Thoracic aorta (tissue), 2 donors: ENCODE measurements at regions not wholly inside any gene's neighbourhood (a gene's known extent, or its start where the extent isn't known, plus 50 kb on each side); places are given as distances from the start of the nearest gene placed in this dataset.

Experiments
- ATAC-seq: fragments of 150-250 bp; one replicate; pipeline ENCODE4 v1.8.0; 2017; ENCODE audit warnings: low read depth; ENCODE audit not compliant: insufficient number of reproducible peaks, low FRiP score
- DNase-seq: peaks from one replicate; pipeline ENCODE4 v3.0.0-alpha.2; 2020; ENCODE audit warnings: low spot score
- H3K27ac ChIP-seq, 2 donors: fragments of 200-600 bp; sonication (generic); 1 replicate in 1 of 2; 2 replicates in 1 of 2; pipeline ENCODE4 v1.5.1; 2016; ENCODE audit warnings: mild to moderate bottlenecking in 2 of 2, moderate library complexity in 2 of 2
- H3K27me3 ChIP-seq: fragments of 200-600 bp; sonication (generic); replicated peaks from 2 replicates; pipeline ENCODE4 v1.6.0; 2016; ENCODE audit warnings: mild to moderate bottlenecking; ENCODE audit not compliant: insufficient read depth
- H3K36me3 ChIP-seq: fragments of 200-600 bp; sonication (generic); one replicate; pipeline ENCODE4 v1.5.1; 2016
- H3K4me1 ChIP-seq, 2 donors: fragments of 200-600 bp; sonication (generic); 1 replicate in 1 of 2; 2 replicates in 1 of 2; pipeline versions ENCODE4 v1.5.1 to v1.6.0; 2016; ENCODE audit warnings: low read depth in 2 of 2, mild to moderate bottlenecking in 1 of 2; ENCODE audit not compliant: control insufficient read depth in 1 of 2
- H3K4me3 ChIP-seq: fragments of 200-600 bp; sonication (generic); 2 replicates; pipeline ENCODE4 v1.5.1; 2016; ENCODE audit warnings: mild to moderate bottlenecking
- H3K9me3 ChIP-seq: fragments of 200-600 bp; sonication (generic); 2 replicates; pipeline ENCODE4 v1.5.1; 2016
- TF ChIP-seq, protein P1 (sequence below): fragments of 200-600 bp; sonication (generic); IDR thresholded peaks from one replicate; pipeline ENCODE4 v1.5.1; 2019; ENCODE audit warnings: antibody characterized with exemption

DNA sequence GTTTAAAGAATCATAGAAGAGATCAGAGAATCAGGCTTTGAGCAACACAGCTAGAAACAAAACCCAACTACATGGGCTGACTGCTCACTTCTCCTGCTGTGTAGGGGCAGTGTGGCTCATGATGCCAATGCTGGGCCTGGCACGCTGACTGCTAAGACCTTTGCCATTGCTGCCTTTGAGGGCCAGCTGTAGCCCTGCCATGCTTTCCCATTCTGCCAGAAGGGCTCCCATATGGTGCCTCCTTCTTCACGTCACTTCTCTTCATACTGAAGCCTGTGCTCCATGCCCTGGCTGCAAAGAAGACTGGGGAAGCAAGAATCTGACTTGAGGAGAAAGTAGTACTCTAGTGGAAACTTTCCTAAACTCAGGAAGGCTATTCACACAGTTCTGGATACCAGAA is 232.9 kb downstream of the UTP18 start:
- no peaks in the 10 kb centered on the region for H3K9me3 ChIP-seq
- no peak for DNase-seq
- H3K4me1 ChIP-seq = no peaks in the 10 kb centered on the region
- no peak overlapping the region for H3K4me3 ChIP-seq
- H3K27me3 ChIP-seq = no peaks in the 10 kb centered on the region
- TF ChIP-seq, protein P1, sequence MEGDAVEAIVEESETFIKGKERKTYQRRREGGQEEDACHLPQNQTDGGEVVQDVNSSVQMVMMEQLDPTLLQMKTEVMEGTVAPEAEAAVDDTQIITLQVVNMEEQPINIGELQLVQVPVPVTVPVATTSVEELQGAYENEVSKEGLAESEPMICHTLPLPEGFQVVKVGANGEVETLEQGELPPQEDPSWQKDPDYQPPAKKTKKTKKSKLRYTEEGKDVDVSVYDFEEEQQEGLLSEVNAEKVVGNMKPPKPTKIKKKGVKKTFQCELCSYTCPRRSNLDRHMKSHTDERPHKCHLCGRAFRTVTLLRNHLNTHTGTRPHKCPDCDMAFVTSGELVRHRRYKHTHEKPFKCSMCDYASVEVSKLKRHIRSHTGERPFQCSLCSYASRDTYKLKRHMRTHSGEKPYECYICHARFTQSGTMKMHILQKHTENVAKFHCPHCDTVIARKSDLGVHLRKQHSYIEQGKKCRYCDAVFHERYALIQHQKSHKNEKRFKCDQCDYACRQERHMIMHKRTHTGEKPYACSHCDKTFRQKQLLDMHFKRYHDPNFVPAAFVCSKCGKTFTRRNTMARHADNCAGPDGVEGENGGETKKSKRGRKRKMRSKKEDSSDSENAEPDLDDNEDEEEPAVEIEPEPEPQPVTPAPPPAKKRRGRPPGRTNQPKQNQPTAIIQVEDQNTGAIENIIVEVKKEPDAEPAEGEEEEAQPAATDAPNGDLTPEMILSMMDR = no peak
- H3K36me3 ChIP-seq = no peaks in the 10 kb centered on the region
- ATAC-seq = no peak
- H3K27ac ChIP-seq = no peak overlapping the region

DNA sequence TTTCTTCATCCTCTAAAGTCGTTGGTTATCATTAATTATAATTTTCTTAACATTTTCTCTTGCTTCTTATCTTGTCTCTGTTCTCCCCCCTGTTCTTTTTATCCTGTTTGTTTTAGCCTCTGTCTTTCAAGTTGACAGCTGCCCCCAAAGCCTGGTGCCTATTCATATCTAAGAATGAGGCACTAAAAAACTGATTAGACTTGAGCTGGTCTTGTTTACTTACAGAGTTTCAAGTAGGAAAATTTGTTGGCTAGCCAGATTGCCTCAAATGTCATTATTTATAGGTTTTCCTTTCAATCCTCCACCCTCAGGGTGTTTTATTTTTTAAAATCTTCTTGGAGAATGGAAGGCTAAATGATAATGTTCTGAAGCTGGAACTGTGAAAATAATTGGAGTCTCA is 236.0 kb downstream of the UTP18 start:
- no peak overlapping the region for H3K4me3 ChIP-seq
- H3K4me1 ChIP-seq = no peaks in the 10 kb centered on the region
- TF ChIP-seq, protein P1 = no peak
- H3K27me3 ChIP-seq = no peaks in the 10 kb centered on the region
- no peak for ATAC-seq
- no peaks in the 10 kb centered on the region for H3K36me3 ChIP-seq
- H3K9me3 ChIP-seq = no peaks in the 10 kb centered on the region
- DNase-seq = no peak
- no peak overlapping the region for H3K27ac ChIP-seq

DNA sequence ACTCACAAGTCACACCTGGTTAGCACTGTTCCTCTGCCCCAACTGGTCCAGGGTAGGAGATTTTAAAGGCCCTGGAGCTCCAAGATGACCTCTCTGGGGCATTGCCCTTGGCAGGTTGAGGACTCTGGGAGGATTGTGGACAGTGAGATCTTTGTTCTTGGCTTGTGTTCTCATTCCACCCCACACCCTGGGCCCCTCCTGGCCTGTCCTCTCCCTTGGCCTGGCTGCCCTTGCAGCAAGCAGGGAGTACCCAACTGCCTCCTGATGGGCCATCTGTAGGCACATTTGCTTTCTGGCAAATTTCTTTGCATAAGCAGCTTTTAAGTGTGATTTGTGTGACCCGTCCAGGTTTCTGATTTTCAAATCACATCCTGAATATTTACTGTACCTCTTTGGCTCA is 239.6 kb downstream of the UTP18 start:
- Histone ChIP-seq H3K27me3 (no peaks in the 10 kb centered on the region), H3K4me3 (no peak overlapping the region), H3K36me3 (no peaks in the 10 kb centered on the region), H3K27ac (no peak overlapping the region), H3K9me3 (no peaks in the 10 kb centered on the region), H3K4me1 (no peaks in the 10 kb centered on the region)
- TF ChIP-seq, protein P1 = no peak
- no peak for DNase-seq
- ATAC-seq = no peak

DNA sequence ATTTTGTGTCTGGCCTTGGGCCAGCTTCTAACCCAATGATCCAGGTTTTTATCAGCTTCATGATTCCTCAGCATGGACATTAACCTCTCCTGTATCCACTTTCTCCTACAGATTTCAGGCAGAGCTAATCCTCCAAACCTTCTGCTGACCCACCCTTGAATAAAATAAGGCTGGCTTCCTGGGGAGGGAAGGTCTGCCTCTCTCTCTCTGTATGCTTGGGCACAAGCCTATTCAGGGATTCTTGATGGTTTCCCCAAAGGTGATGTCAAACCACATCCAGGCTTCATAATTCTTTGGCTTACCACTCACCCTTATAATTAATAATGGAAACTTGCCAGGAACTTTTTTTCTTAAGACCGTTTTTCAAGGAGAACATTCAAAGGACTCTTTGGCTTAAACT is 240.1 kb downstream of the UTP18 start:
- Histone ChIP-seq H3K27me3 (no peaks in the 10 kb centered on the region), H3K27ac (no peak overlapping the region), H3K4me3 (no peak overlapping the region), H3K4me1 (no peaks in the 10 kb centered on the region), H3K9me3 (no peaks in the 10 kb centered on the region), H3K36me3 (no peaks in the 10 kb centered on the region)
- no peak for DNase-seq
- TF ChIP-seq, protein P1 = no peak
- no peak for ATAC-seq

DNA sequence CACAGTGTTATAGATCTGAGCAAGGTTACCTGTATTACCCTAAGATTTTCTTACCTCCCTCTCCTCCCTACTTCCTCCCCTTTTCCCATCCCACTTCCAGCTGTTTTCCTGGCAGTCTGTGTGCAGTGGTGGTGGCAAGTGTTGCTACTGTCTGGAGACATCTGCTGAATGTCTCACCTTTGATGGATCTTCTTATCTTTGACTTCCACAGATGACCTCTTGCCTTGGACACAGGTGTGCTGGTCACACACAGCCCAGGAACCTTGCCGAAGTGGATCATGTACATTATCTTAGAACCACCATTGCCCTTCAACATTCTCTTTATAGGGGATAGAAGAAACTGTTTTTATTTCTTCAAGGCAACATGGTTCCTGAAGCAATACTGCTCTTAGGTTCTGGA is 245.1 kb downstream of the UTP18 start:
- ATAC-seq = no peak
- no peak overlapping the region for H3K4me3 ChIP-seq
- H3K36me3 ChIP-seq = no peaks in the 10 kb centered on the region
- H3K9me3 ChIP-seq = no peaks in the 10 kb centered on the region
- DNase-seq = no peak
- H3K27ac ChIP-seq = no peak overlapping the region
- H3K4me1 ChIP-seq = no peaks in the 10 kb centered on the region
- H3K27me3 ChIP-seq = no peaks in the 10 kb centered on the region
- TF ChIP-seq, protein P1 = no peak
